ENCODE measurements at regions not wholly inside any gene's neighbourhood (a gene's known extent, or its start where the extent isn't known, plus 50 kb on each side); places are given as distances from the start of the nearest gene placed in this dataset.
"Not testable (repeated sequence)": the region's sequence is repeated elsewhere in the genome, so short reads cannot be mapped to it uniquely, and the experiment has no call there.

DNA sequence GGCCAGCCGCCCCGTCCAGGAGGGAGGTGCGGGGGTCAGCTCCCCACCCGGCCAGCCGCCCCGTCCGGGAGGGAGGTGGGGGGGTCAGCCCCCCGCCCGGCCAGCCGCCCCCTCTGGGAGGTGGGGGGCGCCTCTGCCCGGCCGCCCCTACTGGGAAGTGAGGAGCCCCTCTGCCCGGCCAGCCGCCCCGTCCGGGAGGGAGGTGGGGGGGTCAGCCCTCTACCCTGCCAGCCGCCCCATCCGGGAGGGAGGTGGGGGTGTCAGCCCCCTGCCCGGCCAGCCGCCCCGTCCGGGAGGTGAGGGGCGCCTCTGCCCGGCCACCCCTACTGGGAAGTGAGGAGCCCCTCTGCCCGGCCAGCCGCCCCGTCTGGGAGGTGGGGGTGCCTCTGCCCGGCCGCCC lies 61.5 kb upstream of the LMCD1 start:
- not testable (repeated sequence) for DNase-seq

- DNase-seq: peak; percentile 47
Measured at GRCh38 chr3:8441969-8442559, 59.6 kb upstream of the LMCD1 start.

DNA sequence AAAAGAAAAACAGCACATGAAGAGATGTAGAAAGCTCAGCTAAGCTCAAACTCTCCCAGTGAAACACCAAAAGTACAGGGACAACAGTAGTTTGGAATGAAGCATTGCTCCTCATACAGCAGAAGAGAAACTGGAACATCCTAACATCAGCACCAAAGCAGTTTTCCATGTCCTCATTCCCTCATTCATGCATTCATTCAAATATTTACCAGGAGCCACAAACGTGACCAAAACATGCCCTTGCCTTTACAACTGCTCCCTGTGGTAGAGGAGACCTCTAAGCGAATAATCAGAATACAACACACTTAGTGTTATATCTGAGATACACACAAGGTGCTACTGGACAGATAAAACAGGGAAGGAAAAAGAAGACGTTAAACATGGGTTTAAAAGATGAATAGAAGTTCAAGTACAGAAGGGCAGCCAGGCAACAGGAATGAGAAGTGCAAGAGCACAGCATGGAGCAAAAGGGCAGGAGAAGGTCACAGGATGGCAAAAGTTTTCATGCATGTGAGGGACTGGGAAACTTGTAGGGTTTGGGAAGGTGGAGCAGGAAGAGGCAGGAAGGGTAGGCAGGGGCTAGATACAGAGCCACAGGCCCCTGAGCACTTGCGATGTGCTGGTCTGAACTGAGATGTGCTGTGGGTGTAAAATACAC lies 58.5 kb upstream of the LMCD1 start:
- no peak for DNase-seq

DNA sequence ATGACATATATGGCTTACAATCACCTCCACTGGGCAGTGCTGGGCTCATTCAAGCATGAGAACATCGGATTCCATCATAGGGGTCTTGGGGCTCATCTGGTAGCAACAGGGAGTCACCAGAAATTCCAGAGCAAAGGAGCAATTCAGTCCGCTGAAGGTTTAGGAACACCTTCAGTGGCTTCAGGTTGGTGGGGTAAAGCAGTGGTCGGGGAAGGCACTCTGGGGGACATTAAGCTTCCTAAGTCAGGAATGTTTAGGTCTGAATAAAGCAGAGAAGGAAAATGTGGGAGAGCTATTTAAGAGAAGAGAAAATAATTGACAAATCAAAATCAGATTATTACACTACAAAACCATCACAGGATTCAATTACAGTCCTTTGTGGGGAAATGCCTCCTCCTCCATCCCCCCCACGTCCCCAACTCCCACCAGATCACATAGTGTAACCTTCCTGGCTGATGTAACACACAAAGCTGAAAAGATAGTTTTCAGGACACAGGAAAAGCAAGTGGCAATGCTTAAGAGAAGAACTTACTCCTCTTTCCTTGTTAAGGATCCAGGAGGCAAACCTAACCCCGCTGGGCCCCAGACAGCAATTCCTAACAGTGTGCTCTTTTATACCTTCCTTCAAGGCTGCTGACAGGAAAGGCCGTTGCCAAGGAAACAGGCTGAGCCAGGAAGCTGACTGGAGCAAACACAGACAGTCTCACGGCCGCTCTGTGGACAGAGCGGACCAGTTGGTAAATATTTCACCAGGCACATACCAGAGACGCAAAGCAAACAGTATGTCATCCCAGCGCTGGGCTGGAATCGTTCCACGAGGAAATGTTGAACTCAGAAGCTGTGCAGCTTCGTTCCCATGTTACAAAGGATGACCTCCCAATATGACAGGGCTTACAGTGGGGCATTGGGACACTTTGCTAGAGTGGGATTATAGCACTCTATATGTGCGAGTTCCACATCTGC lies 57.5 kb upstream of the LMCD1 start:
- peak; percentile 99 for DNase-seq

DNA sequence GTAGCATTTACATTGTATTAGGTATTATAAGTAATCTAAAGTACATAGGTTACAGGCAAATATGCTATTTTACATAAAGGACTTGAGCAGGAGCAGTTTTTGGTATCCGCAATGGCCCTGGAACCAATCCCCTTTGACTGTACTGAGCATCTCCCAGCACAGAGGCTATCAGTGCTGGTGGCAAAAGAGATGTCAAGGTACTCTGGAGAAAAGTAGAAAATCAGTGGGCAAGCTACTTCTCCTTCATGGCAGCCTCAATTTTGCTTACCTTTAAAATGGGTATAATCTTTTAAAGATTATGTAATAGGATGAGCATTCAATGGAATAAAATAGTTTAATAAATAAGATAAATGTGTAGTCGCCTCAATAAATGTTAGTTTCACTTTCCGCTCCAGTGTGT lies 56.7 kb upstream of the LMCD1 start:
- no peak for DNase-seq

DNA sequence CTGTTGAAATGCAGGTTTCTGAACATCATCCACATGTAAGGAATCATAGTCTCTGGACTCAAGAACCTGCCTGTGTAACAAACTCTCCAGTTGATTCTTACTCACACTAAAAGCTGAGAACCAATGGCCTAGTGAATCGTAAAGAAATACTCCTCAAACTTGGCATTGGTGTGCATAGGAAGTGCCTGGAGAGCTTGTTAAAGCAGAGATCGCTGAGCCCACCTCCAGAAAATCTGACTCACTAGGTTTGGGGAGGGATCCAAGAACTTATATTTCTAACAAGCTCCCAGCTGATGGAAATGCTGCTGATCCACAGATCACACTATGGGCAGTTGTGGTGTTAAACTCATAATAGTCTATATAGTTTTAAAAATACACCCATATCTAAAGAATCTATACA lies 55.8 kb upstream of the LMCD1 start:
- no peak for DNase-seq

DNA sequence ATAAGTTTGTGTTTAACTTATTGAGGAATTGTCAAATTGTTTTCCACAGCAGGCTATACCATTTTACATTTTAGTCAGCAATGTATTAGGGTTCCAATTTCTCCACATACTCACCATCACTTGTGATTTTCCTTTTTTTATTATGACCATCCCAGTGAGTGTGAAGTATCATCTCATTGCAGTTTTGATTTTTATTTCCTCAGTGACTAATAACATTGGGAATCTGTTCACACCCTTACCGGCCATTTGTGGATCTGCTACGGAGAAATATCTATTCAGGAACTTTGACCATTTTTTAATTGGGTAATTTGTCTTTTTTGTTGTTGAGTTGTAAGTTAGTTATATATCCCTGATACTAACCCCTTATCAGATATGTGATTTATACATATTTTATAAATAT lies 54.8 kb upstream of the LMCD1 start:
- DNase-seq: no peak

DNA sequence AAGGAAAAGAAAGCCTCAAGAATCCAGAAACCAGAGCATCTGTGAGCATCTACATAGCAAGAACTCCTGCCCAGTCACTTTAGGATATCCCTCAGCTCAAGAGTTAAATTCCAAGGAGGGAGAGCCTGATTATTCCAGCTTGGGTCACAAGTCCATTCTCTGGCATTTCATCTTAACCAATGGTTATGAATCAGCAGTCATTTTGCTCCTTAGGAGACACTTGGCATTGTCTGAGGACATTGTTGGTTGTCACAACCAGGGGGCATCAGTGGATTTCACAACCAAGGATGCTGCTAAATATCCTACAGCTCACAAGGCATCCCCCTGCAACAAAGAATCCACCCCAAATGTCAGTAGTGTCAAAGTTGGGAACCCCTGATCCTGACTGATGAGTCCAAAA lies 51.0 kb upstream of the LMCD1 start:
- DNase-seq: no peak

DNA sequence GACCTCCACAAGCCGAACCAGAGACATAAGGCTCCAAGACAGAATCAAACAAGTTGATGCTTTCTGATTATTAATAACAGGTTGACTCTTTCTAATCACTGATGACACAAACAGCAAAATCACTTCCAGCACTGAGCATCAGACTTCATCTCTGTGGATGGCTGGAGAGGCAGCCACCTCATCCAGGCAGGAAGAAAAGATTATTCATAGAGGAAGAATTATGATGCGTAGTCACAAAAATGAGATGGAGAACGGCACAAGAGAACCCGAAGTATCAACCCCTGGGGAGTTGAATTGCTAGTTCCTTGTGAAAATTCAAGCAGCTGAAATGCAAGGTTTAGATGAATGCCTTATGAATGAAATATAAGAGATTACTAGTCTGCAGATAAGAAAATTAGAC lies 49.9 kb upstream of the LMCD1 start:
- no peak for DNase-seq

Measured in NCI-H2029 (cell line).